ENCODE measurements at regions not wholly inside any gene's neighbourhood (a gene's known extent, or its start where the extent isn't known, plus 50 kb on each side); places are given as distances from the start of the nearest gene placed in this dataset.
"Not testable (repeated sequence)": the region's sequence is repeated elsewhere in the genome, so short reads cannot be mapped to it uniquely, and the experiment has no call there.

DNA sequence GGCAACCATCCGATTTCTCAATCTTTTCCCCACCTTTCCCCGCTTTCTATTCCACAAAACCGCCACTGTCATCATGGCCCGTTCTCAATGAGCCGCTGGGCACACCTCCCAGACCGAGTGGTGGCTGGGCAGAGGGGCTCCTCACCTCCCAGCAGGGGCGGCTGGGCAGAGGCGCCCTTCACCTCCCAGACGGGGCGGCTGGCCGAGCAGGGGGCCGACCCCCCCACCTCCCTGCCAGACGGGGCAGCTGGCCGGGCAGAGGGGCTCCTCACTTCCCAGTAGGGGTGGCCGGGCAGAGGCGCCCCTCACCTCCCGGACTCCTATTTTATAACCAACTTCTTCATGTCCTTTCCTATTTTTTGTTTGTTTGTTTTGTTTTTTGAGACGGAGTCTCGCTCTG is 1096.5 kb downstream of the ZPLD1 start:
- not testable (repeated sequence) for H3K4me3 ChIP-seq (ENCODE audit: low read length); H3K27me3 ChIP-seq (ENCODE audit: control insufficient read depth, insufficient read depth, low read length); H3K27ac ChIP-seq (ENCODE audit: low read depth, low read length); H3K4me1 ChIP-seq (ENCODE audit: control insufficient read depth, insufficient read depth, low read length); H3K36me3 ChIP-seq (ENCODE audit: control insufficient read depth, insufficient read depth, low read length); H3K9ac ChIP-seq (ENCODE audit: low read length)

DNA sequence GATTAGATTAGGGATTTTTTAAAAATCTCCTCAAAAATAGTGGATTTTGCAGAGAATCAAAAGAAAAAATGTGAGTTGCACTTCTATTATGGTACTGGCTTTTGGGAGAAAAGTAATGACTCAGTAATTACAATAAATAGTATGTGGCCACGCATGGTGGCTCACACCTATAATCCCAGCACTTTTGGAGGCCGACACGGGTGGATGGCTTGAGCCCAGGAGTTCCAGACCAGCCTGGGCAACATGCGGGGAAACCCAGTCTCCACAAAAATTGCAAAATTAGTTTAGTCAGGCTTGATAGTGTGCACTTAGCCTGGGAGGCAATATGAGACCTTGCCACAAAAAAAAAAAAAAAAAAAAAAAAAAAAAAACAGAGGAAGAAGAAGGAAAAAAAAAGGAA is 1098.2 kb downstream of the ZPLD1 start:
- no peak overlapping the region for H3K27ac ChIP-seq (ENCODE audit: low read depth, low read length)
- no peak overlapping the region for H3K9ac ChIP-seq (ENCODE audit: low read length)
- no peak overlapping the region for H3K4me3 ChIP-seq (ENCODE audit: low read length)
- H3K4me1 ChIP-seq (ENCODE audit: control insufficient read depth, insufficient read depth, low read length): no peaks in the 10 kb centered on the region
- H3K27me3 ChIP-seq (ENCODE audit: control insufficient read depth, insufficient read depth, low read length): no peaks in the 10 kb centered on the region
- H3K36me3 ChIP-seq (ENCODE audit: control insufficient read depth, insufficient read depth, low read length): no peaks in the 10 kb centered on the region

DNA sequence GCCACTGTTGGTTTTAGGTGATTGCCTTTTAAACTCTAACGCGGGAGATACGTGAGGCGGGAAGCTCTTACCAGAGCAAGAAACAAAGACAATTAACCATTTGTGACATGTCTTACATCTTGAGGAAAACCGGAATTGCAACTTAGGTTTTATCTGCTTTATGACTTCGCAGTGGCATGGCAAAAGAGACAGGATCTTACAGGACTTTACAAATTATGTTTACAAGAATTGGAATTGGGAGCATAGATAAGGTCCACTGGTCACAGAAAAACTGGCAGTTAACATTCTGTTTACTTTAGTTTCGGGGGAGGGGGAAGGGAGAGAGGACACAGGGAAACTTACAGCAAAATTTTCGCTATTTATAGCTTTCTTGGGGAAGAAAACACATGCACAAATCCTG is 1119.6 kb downstream of the ZPLD1 start:
- Histone ChIP-seq H3K4me1 (ENCODE audit: control insufficient read depth, insufficient read depth, low read length) (no peaks in the 10 kb centered on the region), H3K27ac (ENCODE audit: low read depth, low read length) (no peak overlapping the region), H3K36me3 (ENCODE audit: control insufficient read depth, insufficient read depth, low read length) (no peaks in the 10 kb centered on the region), H3K9ac (ENCODE audit: low read length) (no peak overlapping the region), H3K27me3 (ENCODE audit: control insufficient read depth, insufficient read depth, low read length) (no peaks in the 10 kb centered on the region), H3K4me3 (ENCODE audit: low read length) (no peak overlapping the region)

DNA sequence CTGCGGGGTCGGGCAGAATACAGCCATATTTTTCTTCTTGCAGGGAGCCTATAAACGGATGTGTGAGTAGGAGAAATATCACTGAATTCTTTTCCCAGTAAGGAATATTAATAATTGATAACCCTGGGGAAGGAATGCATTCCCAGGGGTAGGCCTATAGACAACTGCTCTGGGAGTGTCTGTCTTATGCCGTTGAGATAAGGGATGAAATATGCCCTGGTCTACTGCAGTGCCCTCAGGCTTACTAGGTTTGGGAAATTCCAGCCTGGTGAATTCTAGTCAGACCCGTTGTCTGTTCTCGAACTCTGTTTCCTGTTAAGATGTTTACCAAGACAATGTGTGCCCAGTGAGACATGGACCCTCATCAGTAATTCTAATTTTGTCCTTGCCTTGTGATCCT is 1129.3 kb downstream of the ZPLD1 start:
- not testable (repeated sequence) for H3K4me3 ChIP-seq (ENCODE audit: low read length); H3K36me3 ChIP-seq (ENCODE audit: control insufficient read depth, insufficient read depth, low read length); H3K27ac ChIP-seq (ENCODE audit: low read depth, low read length); H3K27me3 ChIP-seq (ENCODE audit: control insufficient read depth, insufficient read depth, low read length); H3K4me1 ChIP-seq (ENCODE audit: control insufficient read depth, insufficient read depth, low read length); H3K9ac ChIP-seq (ENCODE audit: low read length)

DNA sequence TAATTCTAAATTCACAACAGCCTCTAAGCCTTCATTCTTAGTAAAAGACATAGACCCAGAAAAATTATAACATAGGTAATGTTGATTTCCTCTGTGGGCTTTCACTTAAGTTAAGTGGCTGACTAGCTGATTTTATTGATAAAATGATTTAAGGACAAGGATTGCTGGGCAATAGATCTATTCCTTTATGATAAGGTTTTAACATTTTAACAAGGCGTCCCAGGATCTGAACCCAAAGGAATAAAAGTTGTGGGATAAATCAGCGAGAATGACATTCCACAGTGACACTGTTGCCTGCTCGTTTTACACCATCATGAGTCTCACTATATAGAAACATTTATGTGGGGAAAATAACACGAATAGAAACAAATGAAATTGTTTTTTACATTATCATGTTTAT is 1151.0 kb downstream of the ZPLD1 start:
- Histone ChIP-seq H3K4me3 (ENCODE audit: low read length) (no peak overlapping the region), H3K4me1 (ENCODE audit: control insufficient read depth, insufficient read depth, low read length) (no peaks in the 10 kb centered on the region)

DNA sequence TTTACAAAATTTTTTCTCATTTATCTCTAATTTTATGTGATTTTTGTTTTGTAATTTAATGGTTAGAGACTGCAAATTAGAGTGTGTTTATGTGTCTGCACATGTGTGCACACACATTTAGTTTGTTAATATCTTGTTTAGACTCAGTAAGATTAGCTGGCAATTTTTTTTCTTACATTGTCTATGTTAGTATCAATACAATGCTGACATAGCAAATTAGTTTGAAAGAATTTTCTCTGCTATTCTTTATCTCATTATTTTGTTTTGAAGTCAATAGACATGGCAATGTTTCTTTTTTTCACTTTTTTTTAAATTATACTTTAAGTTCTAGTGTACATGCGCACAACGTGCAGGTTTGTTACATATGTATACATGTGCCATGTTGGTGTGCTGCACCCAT is 1155.0 kb downstream of the ZPLD1 start:
- Histone ChIP-seq H3K9ac (ENCODE audit: low read length) (no peak overlapping the region), H3K4me3 (ENCODE audit: low read length) (no peak overlapping the region), H3K36me3 (ENCODE audit: control insufficient read depth, insufficient read depth, low read length) (no peaks in the 10 kb centered on the region), H3K27me3 (ENCODE audit: control insufficient read depth, insufficient read depth, low read length) (no peaks in the 10 kb centered on the region), H3K4me1 (ENCODE audit: control insufficient read depth, insufficient read depth, low read length) (no peaks in the 10 kb centered on the region), H3K27ac (ENCODE audit: low read depth, low read length) (no peak overlapping the region)

More for the DNA sequence above, 1151.0 kb downstream of the ZPLD1 start:
- Histone ChIP-seq H3K9ac (ENCODE audit: low read length) (no peak overlapping the region), H3K36me3 (ENCODE audit: control insufficient read depth, insufficient read depth, low read length) (no peaks in the 10 kb centered on the region), H3K27me3 (ENCODE audit: control insufficient read depth, insufficient read depth, low read length) (no peaks in the 10 kb centered on the region), H3K27ac (ENCODE audit: low read depth, low read length) (no peak overlapping the region)

DNA sequence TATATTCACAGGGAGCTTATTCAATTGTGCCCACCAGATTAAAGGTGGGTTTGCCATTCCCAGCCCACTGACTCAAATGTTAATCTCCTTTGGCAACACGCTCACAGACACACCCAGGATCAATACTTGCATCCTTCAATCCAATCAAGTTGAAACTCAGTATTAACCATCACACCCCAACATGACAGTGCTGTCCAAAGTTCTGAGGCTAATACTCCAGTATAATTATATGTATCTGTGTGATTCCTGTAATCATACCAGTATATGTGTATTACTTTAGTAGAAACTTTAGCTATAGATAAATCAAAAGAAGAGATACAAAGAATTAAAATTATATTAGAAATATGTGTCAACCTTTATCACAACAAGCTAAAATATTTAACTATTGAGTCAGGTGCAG is 1166.0 kb downstream of the ZPLD1 start:
- Histone ChIP-seq H3K36me3 (ENCODE audit: control insufficient read depth, insufficient read depth, low read length) (no peaks in the 10 kb centered on the region), H3K4me1 (ENCODE audit: control insufficient read depth, insufficient read depth, low read length) (no peaks in the 10 kb centered on the region), H3K9ac (ENCODE audit: low read length) (no peak overlapping the region), H3K4me3 (ENCODE audit: low read length) (no peak overlapping the region), H3K27ac (ENCODE audit: low read depth, low read length) (no peak overlapping the region), H3K27me3 (ENCODE audit: control insufficient read depth, insufficient read depth, low read length) (no peaks in the 10 kb centered on the region)

DNA sequence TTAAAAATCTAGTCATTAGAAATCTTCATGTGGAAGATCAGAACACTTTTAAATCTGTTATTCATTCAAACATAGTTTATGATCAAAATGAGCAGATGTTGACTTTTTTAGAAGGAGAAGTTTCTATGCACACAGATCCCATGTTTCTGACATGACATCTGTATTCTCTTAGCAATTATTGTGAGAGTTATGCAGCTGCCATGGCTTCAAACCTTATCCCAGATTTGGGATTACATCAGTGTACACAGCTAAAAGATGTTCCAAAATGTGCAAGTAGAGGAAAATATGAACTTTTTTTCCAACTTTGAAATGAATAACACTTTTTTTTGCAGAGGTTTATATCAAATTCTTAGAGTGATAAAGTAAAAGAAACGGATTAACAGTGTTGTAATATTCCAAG is 1166.9 kb downstream of the ZPLD1 start:
- H3K36me3 ChIP-seq (ENCODE audit: control insufficient read depth, insufficient read depth, low read length): no peaks in the 10 kb centered on the region
- H3K27me3 ChIP-seq (ENCODE audit: control insufficient read depth, insufficient read depth, low read length): no peaks in the 10 kb centered on the region
- H3K4me3 ChIP-seq (ENCODE audit: low read length): no peak overlapping the region

DNA sequence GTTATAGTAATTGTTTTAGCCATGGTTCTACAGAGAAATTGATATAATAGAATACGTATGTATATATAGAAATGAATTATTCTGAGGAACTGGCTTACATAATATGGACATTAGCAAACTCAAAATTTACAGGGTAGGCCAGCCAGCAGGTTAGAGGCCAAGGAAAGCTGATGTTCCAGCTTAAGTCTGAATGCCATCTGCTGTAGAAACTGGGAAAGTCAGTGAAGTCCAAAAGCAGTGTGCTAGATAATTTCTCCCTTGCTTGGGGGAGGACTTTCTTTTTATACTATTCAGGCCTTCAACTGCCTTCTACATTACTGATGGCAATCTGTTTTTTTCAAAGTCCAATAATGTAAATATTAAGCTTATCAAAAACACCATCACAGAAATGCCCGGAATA is 1174.7 kb downstream of the ZPLD1 start:
- H3K27me3 ChIP-seq (ENCODE audit: control insufficient read depth, insufficient read depth, low read length): no peaks in the 10 kb centered on the region
- H3K27ac ChIP-seq (ENCODE audit: low read depth, low read length): no peak overlapping the region
- H3K36me3 ChIP-seq (ENCODE audit: control insufficient read depth, insufficient read depth, low read length): no peaks in the 10 kb centered on the region
- H3K4me1 ChIP-seq (ENCODE audit: control insufficient read depth, insufficient read depth, low read length): no peaks in the 10 kb centered on the region
- no peak overlapping the region for H3K9ac ChIP-seq (ENCODE audit: low read length)
- no peak overlapping the region for H3K4me3 ChIP-seq (ENCODE audit: low read length)

More for the DNA sequence above, 1166.9 kb downstream of the ZPLD1 start:
- Histone ChIP-seq H3K9ac (ENCODE audit: low read length) (no peak overlapping the region), H3K27ac (ENCODE audit: low read depth, low read length) (no peak overlapping the region), H3K4me1 (ENCODE audit: control insufficient read depth, insufficient read depth, low read length) (no peaks in the 10 kb centered on the region)

DNA sequence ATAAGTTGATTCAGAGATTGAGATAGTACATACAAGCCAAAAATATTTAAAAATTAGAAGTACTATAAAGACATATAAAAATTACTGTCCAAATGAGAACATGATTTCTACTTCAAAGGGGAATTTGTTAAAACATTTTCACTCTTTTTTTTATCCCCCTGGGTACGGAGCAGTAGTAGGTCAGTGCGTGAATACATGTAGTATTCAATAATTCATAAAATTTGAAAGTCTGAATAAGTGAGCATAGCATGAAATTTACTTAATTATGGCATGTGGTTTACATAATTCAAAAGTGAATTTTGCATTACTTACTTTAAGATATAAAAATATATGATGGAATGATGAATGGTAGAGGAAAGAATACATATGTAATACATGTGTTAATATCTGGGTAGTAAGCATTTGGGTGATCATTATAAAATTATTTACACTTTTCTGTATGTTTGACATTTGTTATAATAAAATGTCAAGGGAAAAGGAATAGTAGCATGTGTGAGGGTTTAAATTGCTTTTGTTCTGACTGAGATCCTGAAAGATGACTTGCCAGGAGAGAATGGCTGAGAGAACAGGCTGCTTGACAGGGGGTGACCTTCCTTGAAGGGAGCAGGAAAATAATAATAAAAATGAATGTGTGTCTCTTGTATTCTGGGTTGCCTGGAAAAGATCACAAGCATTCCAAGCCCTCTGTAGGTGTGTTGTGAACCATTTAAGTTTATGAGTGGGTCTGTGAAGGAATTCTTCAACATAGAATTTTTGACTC is 1178.8 kb downstream of the ZPLD1 start:
- H3K36me3 ChIP-seq (ENCODE audit: control insufficient read depth, insufficient read depth, low read length): no peaks in the 10 kb centered on the region
- no peak overlapping the region for H3K4me3 ChIP-seq (ENCODE audit: low read length)
- H3K27me3 ChIP-seq (ENCODE audit: control insufficient read depth, insufficient read depth, low read length): no peaks in the 10 kb centered on the region
- H3K27ac ChIP-seq (ENCODE audit: low read depth, low read length): no peak overlapping the region
- no peaks in the 10 kb centered on the region for H3K4me1 ChIP-seq (ENCODE audit: control insufficient read depth, insufficient read depth, low read length)
- H3K9ac ChIP-seq (ENCODE audit: low read length): no peak overlapping the region

DNA sequence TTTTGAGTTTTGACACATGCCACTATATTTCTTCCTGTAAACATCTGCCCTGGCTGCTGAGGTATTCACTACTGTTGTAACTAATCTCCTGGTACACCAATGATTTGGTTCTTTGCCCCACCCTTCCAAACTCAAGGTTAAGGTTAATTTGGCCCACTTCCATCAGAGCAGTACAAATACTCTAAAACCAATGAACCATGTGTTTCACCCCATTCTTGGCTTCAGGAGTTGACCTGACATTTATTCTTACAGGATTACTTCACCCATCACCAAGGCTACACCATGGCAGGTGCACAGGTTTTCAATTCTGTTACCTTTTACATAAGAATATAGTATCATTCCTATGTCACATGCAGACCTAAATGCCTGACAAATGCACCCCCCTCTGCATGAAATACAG is 1179.9 kb downstream of the ZPLD1 start:
- Histone ChIP-seq H3K4me1 (ENCODE audit: control insufficient read depth, insufficient read depth, low read length) (no peaks in the 10 kb centered on the region), H3K27me3 (ENCODE audit: control insufficient read depth, insufficient read depth, low read length) (no peaks in the 10 kb centered on the region)

DNA sequence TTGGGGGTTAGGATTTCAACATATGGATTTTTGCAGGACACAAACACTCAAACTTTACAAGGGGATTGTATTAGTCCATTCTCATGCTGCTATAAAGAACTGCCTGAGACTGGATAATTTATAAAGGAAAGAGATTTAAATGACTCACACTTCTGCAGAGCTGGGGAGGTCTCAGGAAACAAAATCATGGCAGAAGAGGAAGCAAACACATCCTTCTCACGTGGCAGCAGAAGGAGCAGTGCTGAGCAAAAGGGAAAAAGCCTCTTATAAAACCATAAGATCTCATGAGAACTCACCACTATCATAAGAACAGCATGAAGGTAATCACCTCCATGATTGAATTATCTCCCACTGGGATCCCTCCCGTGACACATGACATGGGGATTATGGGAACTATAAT is 1183.1 kb downstream of the ZPLD1 start:
- Histone ChIP-seq H3K4me3 (ENCODE audit: low read length) (no peak overlapping the region), H3K9ac (ENCODE audit: low read length) (no peak overlapping the region), H3K27me3 (ENCODE audit: control insufficient read depth, insufficient read depth, low read length) (no peaks in the 10 kb centered on the region), H3K36me3 (ENCODE audit: control insufficient read depth, insufficient read depth, low read length) (no peaks in the 10 kb centered on the region), H3K27ac (ENCODE audit: low read depth, low read length) (no peak overlapping the region), H3K4me1 (ENCODE audit: control insufficient read depth, insufficient read depth, low read length) (no peaks in the 10 kb centered on the region)

More for the DNA sequence above, 1179.9 kb downstream of the ZPLD1 start:
- H3K36me3 ChIP-seq (ENCODE audit: control insufficient read depth, insufficient read depth, low read length): no peaks in the 10 kb centered on the region
- no peak overlapping the region for H3K9ac ChIP-seq (ENCODE audit: low read length)
- H3K4me3 ChIP-seq (ENCODE audit: low read length): no peak overlapping the region
- no peak overlapping the region for H3K27ac ChIP-seq (ENCODE audit: low read depth, low read length)

DNA sequence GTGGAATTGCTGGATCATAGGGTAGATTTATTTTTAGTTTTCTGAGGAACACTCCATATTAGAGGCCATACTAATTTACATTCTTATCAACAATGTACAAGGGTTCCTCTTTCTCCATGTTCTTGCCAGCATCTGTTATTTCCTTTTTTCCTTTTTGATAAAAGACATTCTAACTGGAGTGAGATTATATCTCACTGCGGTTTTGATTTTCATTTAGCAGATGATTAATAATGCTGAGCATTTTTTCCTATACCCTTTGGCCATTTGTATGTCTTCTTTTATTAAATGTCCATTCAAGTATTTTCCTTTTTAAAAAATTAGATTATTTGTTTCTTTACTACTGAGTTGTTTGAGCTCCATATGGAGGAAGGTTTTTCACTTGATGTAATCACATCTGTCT is 1189.5 kb downstream of the ZPLD1 start:
- Histone ChIP-seq H3K4me3 (ENCODE audit: low read length) (no peak overlapping the region), H3K27me3 (ENCODE audit: control insufficient read depth, insufficient read depth, low read length) (no peaks in the 10 kb centered on the region), H3K9ac (ENCODE audit: low read length) (no peak overlapping the region), H3K4me1 (ENCODE audit: control insufficient read depth, insufficient read depth, low read length) (no peaks in the 10 kb centered on the region), H3K36me3 (ENCODE audit: control insufficient read depth, insufficient read depth, low read length) (no peaks in the 10 kb centered on the region), H3K27ac (ENCODE audit: low read depth, low read length) (no peak overlapping the region)

All from rectal smooth muscle tissue (tissue), 1 donor.